HG02610 (cell line): ENCODE measurements at regions not wholly inside any gene's neighbourhood (a gene's known extent, or its start where the extent isn't known, plus 50 kb on each side); places are given as distances from the start of the nearest gene placed in this dataset.

Experiments
- ATAC-seq: cut with Tn5 transposase; IDR thresholded peaks from one replicate; pipeline ENCODE4 v1.9.1; 2021; ENCODE audit warnings: mild to moderate bottlenecking, moderate library complexity; ENCODE audit not compliant: unreplicated experiment

DNA sequence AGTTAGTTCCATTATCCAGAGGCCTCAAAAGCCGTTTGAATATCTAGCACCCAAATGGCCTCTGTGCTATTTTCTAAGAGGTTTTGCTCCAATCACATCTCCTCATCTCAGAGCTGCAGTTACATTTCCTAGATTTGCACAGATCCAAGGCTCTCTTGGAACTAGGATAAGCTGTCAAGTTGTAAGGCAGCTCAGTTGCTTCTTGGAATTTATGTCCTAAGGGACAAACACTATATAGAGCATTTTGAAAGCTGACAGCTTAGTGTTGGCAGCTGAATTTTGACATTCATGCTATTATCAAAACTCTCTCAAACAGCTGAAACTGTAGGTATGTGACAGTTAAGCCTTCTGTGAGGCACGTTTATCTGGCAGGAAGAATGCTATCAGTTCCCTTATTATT, 97.0 kb downstream of the MACIR start:
- no peak for ATAC-seq

DNA sequence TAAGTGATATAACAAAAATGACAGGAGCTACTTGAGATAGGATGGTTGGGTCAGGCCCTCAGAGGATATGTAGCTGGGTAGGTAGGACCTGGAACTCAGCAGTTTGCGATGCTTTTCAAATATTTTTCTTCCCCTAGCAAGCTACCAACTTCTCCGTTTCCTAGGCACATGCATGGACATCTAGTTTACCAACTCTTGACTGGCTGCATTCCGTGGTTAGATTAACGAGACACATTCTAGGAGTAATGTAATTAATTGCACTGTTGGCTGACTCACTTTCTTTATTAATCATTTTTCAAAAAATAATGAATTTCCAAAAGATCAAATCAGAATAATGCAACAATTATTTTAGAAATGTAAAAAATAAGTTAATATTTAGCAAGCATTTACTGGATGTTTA, 95.9 kb downstream of the MACIR start:
- ATAC-seq, result no peak

DNA sequence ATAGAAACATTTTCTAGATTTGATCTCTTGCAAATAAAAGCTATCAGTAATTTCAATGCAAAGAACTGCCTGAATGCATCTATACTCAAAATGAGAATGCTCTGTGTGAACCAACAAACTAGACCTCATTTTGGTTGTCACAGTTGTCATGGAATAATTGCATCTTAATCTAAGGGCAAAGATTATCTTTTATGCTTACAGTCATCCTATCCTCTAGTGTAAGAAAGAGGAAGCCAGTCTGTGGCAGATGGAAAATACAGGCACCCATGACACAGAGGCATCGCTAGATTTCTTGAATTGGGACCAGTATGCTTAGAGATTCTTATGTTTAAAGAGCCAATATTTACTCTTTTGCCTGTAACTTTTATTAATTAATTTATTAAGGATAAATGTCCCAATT, 95.0 kb downstream of the MACIR start:
- no peak for ATAC-seq

DNA sequence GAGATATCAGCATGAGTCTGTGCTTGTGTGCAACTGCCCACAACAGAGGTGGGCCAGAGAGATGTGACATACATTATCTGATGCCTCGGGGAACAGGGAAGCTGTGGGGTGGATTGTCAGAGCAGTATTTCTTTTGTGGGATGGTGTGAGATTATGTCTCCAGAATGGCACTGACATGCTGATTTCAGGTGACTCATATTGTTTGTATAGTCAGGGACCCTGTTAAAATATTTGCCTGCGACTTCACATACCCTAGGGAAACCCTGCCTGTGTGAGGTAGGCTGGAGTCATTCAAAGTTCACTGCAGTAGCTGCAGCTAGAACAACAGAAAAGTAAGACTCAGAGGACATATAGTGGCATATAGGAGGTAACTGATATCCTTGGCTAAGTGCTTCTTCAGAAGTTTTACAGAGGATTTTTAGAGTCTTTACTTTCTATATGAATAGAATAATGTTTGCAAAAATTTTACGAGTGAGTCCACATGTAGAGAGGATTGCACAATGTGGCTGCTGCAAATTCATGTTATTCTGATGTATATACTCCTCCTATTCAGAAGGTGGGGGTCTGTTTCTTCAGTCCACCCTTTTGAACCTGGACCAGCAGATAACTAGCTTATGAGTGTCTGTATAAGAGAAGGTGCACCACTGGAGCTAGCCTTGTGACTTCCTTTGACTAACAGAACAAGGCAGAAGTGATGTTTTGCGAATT, 89.3 kb downstream of the MACIR start:
- no peak for ATAC-seq

DNA sequence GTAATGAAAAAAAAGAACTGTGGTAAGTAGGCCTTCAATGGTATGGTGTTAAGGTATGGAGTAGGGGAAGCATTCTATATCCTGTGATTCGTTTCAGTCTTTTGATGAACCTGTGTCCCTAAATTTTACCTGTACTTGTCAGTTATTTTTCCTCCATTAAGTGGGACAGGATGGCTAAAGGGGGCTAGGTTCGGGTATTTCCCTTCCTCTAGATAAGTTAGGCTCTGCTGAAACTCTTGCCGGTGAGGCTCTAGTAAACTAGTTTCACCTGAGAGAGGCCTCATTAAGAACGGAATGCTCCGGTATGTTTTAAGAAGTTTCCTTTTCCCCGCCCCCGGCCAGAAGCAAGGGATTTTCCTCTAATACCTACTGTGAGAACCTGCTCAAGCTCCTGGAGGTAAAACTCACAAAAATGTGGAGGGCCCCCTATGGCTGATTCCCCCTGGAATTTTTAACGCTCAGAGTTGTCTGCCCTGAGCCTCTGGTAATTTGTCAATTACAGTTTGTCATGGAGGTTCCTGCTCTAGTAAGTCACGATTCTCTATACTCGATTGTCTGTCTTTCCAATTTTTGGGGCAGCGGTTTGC, 87.7 kb downstream of the MACIR start:
- no peak for ATAC-seq

DNA sequence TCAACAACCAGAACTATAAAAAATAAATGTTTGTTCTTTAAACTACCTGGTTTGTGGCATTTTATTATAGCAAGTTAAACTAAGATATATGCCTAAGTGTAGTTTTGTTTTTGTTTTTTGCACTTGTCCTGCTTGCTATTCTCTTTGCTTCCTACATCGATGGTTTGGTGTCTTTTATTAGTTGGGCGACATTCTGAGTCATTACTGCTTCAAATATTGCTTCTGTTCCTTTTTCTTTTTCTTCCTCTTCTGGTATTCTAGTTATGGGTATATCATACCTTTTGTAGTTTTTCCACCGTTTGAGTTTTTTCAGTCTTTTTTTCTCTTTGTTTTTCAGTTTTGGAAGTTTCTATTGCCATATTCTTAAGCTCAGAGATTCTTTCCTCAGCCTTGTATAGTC, 86.9 kb downstream of the MACIR start:
- ATAC-seq, result no peak

DNA sequence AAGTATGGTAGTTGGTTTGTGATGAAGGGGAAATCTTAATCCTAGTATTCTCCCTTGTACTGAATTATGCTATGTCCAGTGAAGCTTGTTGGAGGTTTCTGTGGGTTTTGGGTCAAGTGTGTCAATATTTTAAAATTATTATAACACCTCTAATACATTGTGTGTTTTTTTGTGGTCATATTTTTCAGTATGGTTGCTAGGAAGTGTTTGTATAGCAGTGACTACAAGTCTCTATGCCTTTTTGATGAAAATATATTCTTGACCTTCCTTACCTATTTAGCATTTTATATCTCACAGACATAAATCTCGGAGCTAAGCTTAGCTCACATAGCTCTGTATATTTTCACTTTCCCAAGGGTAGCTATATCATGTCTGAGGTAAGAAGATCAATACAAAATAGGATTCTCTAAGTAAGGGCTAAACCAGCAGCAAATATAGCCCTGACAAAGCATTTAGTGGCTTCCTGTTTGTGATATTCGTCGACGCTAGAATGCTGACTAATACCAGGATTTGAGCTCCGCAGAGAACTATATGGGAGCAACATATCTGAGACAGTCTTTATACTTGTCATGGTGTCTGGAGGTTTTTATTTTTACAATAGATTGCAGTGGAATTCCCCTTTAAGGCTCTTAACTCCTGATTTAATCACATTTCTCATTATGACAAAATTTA, 82.3 kb downstream of the MACIR start:
- ATAC-seq, result peak; percentile 99

DNA sequence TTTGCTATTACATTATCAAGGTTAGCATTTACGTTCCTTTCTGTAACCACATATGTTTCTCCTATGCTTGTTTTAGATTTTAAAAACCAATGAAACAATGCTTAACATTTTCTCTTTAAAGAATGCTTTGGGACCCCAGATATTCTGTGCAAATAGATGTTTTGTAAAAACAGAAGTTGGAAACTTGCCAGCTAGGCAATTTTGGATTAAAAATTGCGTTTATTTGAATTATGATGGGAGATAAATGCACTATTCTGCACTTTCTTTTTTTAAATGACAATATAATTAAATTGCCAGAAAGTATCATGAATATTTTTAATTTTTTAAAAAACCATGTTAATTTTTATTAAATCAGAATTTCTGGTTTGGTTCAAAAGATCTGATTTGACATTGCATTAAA, 81.6 kb downstream of the MACIR start:
- no peak for ATAC-seq

DNA sequence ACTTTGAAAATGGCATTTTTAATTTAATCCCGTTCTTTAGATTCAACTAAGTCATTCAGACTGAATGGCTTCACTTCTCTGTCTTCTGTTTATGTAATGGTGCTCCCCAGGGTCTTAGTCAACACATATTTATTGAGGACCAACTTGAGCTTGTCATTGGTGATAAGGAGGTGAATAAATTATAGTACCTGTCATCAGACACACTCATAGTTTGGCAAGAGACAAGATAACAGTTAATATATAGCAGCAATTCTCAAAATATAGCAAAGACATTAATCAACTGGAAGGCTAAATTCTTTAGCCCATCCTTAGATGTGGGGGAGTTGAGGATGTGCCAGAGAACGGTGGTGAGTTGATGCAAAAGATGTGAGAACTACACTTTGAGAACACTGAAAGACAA, 78.4 kb downstream of the MACIR start:
- no peak for ATAC-seq

DNA sequence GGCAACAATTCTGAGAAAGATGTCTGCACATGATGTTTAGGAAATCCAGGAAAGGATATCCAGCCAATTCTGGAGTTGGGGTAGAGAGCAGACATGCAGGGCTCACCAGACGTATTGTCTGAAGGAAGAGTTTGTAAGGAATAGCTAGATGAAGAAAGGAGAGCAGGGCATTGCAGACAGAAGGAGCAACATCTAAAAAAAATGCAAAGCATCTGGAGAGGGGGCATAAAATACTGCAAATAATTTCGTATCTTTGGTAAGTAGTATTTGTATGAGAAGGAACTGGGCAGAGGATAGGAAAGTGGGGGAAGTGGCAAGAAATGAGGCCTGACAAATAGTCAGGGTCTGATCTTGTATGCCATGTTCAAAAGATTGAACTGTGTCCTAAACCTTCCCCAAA, 74.8 kb downstream of the MACIR start:
- ATAC-seq, result no peak

DNA sequence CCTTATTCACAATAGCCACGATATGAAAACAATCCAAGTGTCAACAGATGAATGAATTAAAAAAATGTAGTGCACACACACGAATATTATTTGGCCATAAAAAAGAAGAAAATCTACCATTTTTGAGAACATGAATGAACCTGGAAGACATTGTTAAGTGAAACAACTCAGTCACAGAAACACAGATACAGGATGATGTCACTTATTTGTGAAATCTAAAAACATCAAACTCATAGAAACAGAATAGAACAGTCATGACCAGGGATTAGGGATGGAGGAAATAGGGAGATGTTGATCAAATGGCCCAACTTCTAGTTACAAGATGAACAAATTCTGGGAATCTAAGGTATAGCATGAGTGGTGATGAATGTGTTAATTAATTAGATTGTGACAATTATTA, 72.3 kb downstream of the MACIR start:
- ATAC-seq, result no peak
